ENCODE measurements at regions not wholly inside any gene's neighbourhood (a gene's known extent, or its start where the extent isn't known, plus 50 kb on each side); places are given as distances from the start of the nearest gene placed in this dataset.

- no peak for TF ChIP-seq EP300 (IDR thresholded peaks at IDR 0.05)
- TF ChIP-seq POLR2AphosphoS5 (IDR thresholded peaks at IDR 0.05): no peak
- TF ChIP-seq POLR2A (IDR thresholded peaks at IDR 0.05): no peak
- TF ChIP-seq CTCF (IDR thresholded peaks at IDR 0.05): no peak
- H3K27me3 ChIP-seq: peaks cover 83% of the 10 kb centered on the region
- no peaks in the 10 kb centered on the region for H3K36me3 ChIP-seq
- no CpG with 5 or more reads among the region's 38 CpGs for WGBS, 2 donors (ENCODE audit: low coverage in 1 of 2)
- ATAC-seq: no peak
- no peak overlapping the region for H3K27ac ChIP-seq
- no peaks in the 10 kb centered on the region for H3K9me3 ChIP-seq
- H3K4me3 ChIP-seq: peak overlapping the region in 1 of 2 donors; percentile 22
- peaks cover 0 to 21% (median 0%) of the 10 kb centered on the region in 3 donors for H3K4me1 ChIP-seq
These were observed 192.0 kb downstream of the BUD13 start for GRCh38 chr11:116580799-116581198.

- 0 to 11% methylated on average over 5 to 8 of the region's 76 CpGs for WGBS, 2 donors (ENCODE audit: low coverage in 1 of 2)
- Histone ChIP-seq H3K27me3 (peaks cover 80% of the 10 kb centered on the region), H3K4me3 (peak overlapping the region in 1 of 2 donors; percentile 22), H3K4me1 (peaks cover 0 to 21% (median 0%) of the 10 kb centered on the region in 3 donors), H3K36me3 (no peaks in the 10 kb centered on the region), H3K9me3 (no peaks in the 10 kb centered on the region), H3K27ac (no peak overlapping the region)
- TF ChIP-seq EP300 (IDR thresholded peaks at IDR 0.05) (no peak), POLR2AphosphoS5 (IDR thresholded peaks at IDR 0.05) (no peak), POLR2A (IDR thresholded peaks at IDR 0.05) (no peak), CTCF (IDR thresholded peaks at IDR 0.05) (no peak)
- no peak for ATAC-seq
These were observed 192.7 kb downstream of the BUD13 start for GRCh38 chr11:116579857-116580727.

GRCh38 chr11:116579031-116579653 lies 193.6 kb downstream of the BUD13 start:
- WGBS, 2 donors (ENCODE audit: low coverage in 1 of 2): 7% methylated on average over 3 of the region's 9 CpGs; no CpG with 5 or more reads in 1 of the 2 donors
- Histone ChIP-seq H3K27ac (no peak overlapping the region), H3K4me3 (no peak overlapping the region), H3K27me3 (peaks cover 71% of the 10 kb centered on the region), H3K36me3 (no peaks in the 10 kb centered on the region), H3K9me3 (no peaks in the 10 kb centered on the region), H3K4me1 (peaks cover 0 to 21% (median 0%) of the 10 kb centered on the region in 3 donors)
- no peak for ATAC-seq
- TF ChIP-seq POLR2A (IDR thresholded peaks at IDR 0.05) (no peak), CTCF (IDR thresholded peaks at IDR 0.05) (no peak), POLR2AphosphoS5 (IDR thresholded peaks at IDR 0.05) (no peak), EP300 (IDR thresholded peaks at IDR 0.05) (no peak)

GRCh38 chr11:116577956-116578355 lies 194.8 kb downstream of the BUD13 start:
- Histone ChIP-seq H3K27ac (no peak overlapping the region), H3K36me3 (no peaks in the 10 kb centered on the region), H3K4me1 (peaks cover 0 to 21% (median 0%) of the 10 kb centered on the region in 3 donors), H3K27me3 (peaks cover 60% of the 10 kb centered on the region), H3K4me3 (no peak overlapping the region), H3K9me3 (no peaks in the 10 kb centered on the region)
- no peak for ATAC-seq
- TF ChIP-seq POLR2AphosphoS5 (IDR thresholded peaks at IDR 0.05) (no peak), CTCF (IDR thresholded peaks at IDR 0.05) (no peak), EP300 (IDR thresholded peaks at IDR 0.05) (no peak), POLR2A (IDR thresholded peaks at IDR 0.05) (no peak)
- WGBS, 2 donors (ENCODE audit: low coverage in 1 of 2): 46 to 67% methylated on average over 2 to 3 of the region's 3 CpGs

Data from gastroesophageal sphincter (tissue), 4 donors.